ENCODE measurements at regions not wholly inside any gene's neighbourhood (a gene's known extent, or its start where the extent isn't known, plus 50 kb on each side); places are given as distances from the start of the nearest gene placed in this dataset.

GRCh38 chr3:181554233-181554765, 157.4 kb upstream of the SOX2 start:
- ChIA-PET POLR2A (ENCODE audit: low non-redundant PET) (no interaction called here), CTCF (no interaction called here)
- H3K9me3 ChIP-seq (ENCODE audit: low read depth, low read length, poor library complexity, severe bottlenecking) = no peaks in the 10 kb centered on the region
- TF ChIP-seq, protein P1, sequence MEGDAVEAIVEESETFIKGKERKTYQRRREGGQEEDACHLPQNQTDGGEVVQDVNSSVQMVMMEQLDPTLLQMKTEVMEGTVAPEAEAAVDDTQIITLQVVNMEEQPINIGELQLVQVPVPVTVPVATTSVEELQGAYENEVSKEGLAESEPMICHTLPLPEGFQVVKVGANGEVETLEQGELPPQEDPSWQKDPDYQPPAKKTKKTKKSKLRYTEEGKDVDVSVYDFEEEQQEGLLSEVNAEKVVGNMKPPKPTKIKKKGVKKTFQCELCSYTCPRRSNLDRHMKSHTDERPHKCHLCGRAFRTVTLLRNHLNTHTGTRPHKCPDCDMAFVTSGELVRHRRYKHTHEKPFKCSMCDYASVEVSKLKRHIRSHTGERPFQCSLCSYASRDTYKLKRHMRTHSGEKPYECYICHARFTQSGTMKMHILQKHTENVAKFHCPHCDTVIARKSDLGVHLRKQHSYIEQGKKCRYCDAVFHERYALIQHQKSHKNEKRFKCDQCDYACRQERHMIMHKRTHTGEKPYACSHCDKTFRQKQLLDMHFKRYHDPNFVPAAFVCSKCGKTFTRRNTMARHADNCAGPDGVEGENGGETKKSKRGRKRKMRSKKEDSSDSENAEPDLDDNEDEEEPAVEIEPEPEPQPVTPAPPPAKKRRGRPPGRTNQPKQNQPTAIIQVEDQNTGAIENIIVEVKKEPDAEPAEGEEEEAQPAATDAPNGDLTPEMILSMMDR (conservative IDR thresholded peaks at IDR 0.05; ENCODE audit: low read depth, low read length) = no peak
- TF ChIP-seq EZH2 (IDR thresholded peaks at IDR 0.05; ENCODE audit: borderline replicate concordance, low read depth, low read length, poor library complexity, severe bottlenecking) = no peak
- intact Hi-C loops (cut with micrococcal nuclease; ENCODE audit: unreplicated experiment) = no loop called here
- H3K36me3 ChIP-seq (ENCODE audit: insufficient read depth, low read length, poor library complexity, severe bottlenecking) = no peaks in the 10 kb centered on the region
- DNase-seq (ENCODE audit: low spot score) = no peak
- no peak overlapping the region for H3K27ac ChIP-seq (ENCODE audit: low read depth, low read length, poor library complexity, severe bottlenecking)
- no peaks in the 10 kb centered on the region for H3K4me1 ChIP-seq (ENCODE audit: insufficient read depth, low read length, poor library complexity, severe bottlenecking)
- peaks cover 14% of the 10 kb centered on the region for H3K27me3 ChIP-seq (replicated peaks; ENCODE audit: insufficient read depth, low read depth, low read length, poor library complexity)
- no peak overlapping the region for H3K4me3 ChIP-seq (ENCODE audit: low read depth, low read length, poor library complexity, severe bottlenecking)
- BruUV-seq (replicated peaks) = no TSS peak

DNA sequence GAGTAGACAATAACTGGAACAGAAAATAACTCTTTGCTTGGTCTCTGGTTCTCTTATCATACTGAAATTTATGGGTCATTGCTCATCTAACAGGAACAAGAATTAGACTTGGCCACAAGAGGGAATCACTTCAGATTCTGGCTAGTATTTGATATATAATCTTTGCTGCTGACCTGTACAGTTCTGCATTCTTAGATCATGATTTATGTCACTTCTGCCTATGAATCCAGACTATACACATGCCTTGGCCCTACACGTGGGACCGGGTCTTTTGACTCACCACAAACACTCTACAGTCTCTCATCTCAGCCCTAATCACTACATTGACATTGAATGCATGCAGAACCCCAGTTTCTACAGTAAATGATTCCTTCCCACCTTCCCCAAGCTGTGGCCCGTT, 162.5 kb upstream of the SOX2 start:
- Histone ChIP-seq H3K4me1 (ENCODE audit: insufficient read depth, low read length, poor library complexity, severe bottlenecking) (no peaks in the 10 kb centered on the region), H3K27ac (ENCODE audit: low read depth, low read length, poor library complexity, severe bottlenecking) (no peak overlapping the region), H3K36me3 (ENCODE audit: insufficient read depth, low read length, poor library complexity, severe bottlenecking) (no peaks in the 10 kb centered on the region), H3K9me3 (ENCODE audit: low read depth, low read length, poor library complexity, severe bottlenecking) (no peaks in the 10 kb centered on the region), H3K4me3 (ENCODE audit: low read depth, low read length, poor library complexity, severe bottlenecking) (no peak overlapping the region), H3K27me3 (replicated peaks; ENCODE audit: insufficient read depth, low read depth, low read length, poor library complexity) (peaks cover 9% of the 10 kb centered on the region)
- POLR2A ChIA-PET (ENCODE audit: low non-redundant PET) = no interaction called here
- no TSS peak for BruUV-seq (replicated peaks)
- TF ChIP-seq, protein P1 (conservative IDR thresholded peaks at IDR 0.05; ENCODE audit: low read depth, low read length) = no peak
- TF ChIP-seq EZH2 (IDR thresholded peaks at IDR 0.05; ENCODE audit: borderline replicate concordance, low read depth, low read length, poor library complexity, severe bottlenecking) = no peak
- CTCF ChIA-PET = no interaction called here
- no peak for DNase-seq (ENCODE audit: low spot score)
- intact Hi-C loops (cut with micrococcal nuclease; ENCODE audit: unreplicated experiment) = no loop called here

DNA sequence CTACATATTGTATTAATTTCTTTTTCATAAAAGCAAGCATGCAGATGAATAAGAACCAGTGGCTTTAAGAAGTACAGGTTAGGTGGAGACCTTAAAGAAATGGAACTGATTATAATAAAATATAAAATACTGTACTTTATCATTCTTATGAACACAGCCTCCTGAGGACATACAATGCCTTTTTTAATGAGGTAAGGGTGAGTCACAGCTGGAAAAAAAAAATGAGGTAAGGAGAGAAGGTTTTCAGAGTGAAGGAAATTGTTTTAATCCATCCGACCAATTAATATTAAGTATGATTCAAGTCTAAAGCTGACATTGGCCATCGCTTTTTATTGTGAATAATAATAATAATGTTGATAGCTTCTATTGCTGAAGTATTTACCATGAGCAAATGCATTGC, 170.3 kb upstream of the SOX2 start:
- Histone ChIP-seq H3K27me3 (replicated peaks; ENCODE audit: insufficient read depth, low read depth, low read length, poor library complexity) (peaks cover 5% of the 10 kb centered on the region), H3K4me1 (ENCODE audit: insufficient read depth, low read length, poor library complexity, severe bottlenecking) (no peaks in the 10 kb centered on the region), H3K27ac (ENCODE audit: low read depth, low read length, poor library complexity, severe bottlenecking) (no peak overlapping the region), H3K4me3 (ENCODE audit: low read depth, low read length, poor library complexity, severe bottlenecking) (no peak overlapping the region), H3K9me3 (ENCODE audit: low read depth, low read length, poor library complexity, severe bottlenecking) (no peaks in the 10 kb centered on the region), H3K36me3 (ENCODE audit: insufficient read depth, low read length, poor library complexity, severe bottlenecking) (no peaks in the 10 kb centered on the region)
- intact Hi-C loops (cut with micrococcal nuclease; ENCODE audit: unreplicated experiment) = no loop called here
- no TSS peak for BruUV-seq (replicated peaks)
- ChIA-PET CTCF (no interaction called here), POLR2A (ENCODE audit: low non-redundant PET) (no interaction called here)
- no peak for DNase-seq (ENCODE audit: low spot score)
- TF ChIP-seq, protein P1 (conservative IDR thresholded peaks at IDR 0.05; ENCODE audit: low read depth, low read length) = no peak
- no peak for TF ChIP-seq EZH2 (IDR thresholded peaks at IDR 0.05; ENCODE audit: borderline replicate concordance, low read depth, low read length, poor library complexity, severe bottlenecking)

Measured in A673 (cell line).